WTC11 (cell line): ENCODE measurements at regions not wholly inside any gene's neighbourhood (a gene's known extent, or its start where the extent isn't known, plus 50 kb on each side); places are given as distances from the start of the nearest gene placed in this dataset.

Source experiments
- ATAC-seq: fragments of 200-7000 bp; cut with Tn5 transposase; 2 replicates; pipeline ENCODE4 v1.10.0; 2021; ENCODE audit warnings: mild to moderate bottlenecking, moderate library complexity
- CTCF ChIA-PET: fragments of 300-600 bp; sonication (Branson Sonifier 250); formaldehyde crosslinking; loops from one replicate; lab custom pipeline; 2021; ENCODE audit warnings: antibody characterized with exemption; lab: Charles Lee
- POLR2A ChIA-PET: fragments of 350-600 bp; sonication (Branson Sonifier 250); formaldehyde crosslinking; loops from one replicate; lab custom pipeline; 2021; ENCODE audit warnings: antibody characterized with exemption; lab: Charles Lee
- DNase-seq: peaks from one replicate; pipeline ENCODE4 v3.0.0; 2021; ENCODE audit warnings: low spot score
- H3K27ac Mint-ChIP-seq: 2 replicates; pipeline ENCODE4 v1.8.0; 2021; ENCODE audit warnings: mixed read lengths
- H3K27me3 Mint-ChIP-seq: 2 replicates; pipeline ENCODE4 v1.8.0; 2021; ENCODE audit warnings: low read depth, mild to moderate bottlenecking, moderate library complexity, mixed read lengths
- H3K36me3 Mint-ChIP-seq: 2 replicates; pipeline ENCODE4 v1.8.0; 2021; ENCODE audit warnings: mixed read lengths
- H3K4me1 Mint-ChIP-seq: 2 replicates; pipeline ENCODE4 v1.8.0; 2022; ENCODE audit warnings: mixed read lengths
- H3K4me3 Mint-ChIP-seq: 2 replicates; pipeline ENCODE4 v1.8.0; 2021; ENCODE audit warnings: mild to moderate bottlenecking, moderate library complexity, mixed read lengths
- H3K9me3 Mint-ChIP-seq: 2 replicates; pipeline ENCODE4 v1.8.0; 2021; ENCODE audit warnings: mixed read lengths
- CTCF ChIP-seq: fragments of 200-600 bp; IDR thresholded peaks from 2 replicates; pipeline ENCODE4 v1.8.0; 2022; ENCODE audit warnings: antibody characterized with exemption
- E2F5 ChIP-seq: sonication (generic); formaldehyde crosslinking; IDR thresholded peaks from 2 replicates; pipeline ENCODE4 v1.8.1; 2022; ENCODE audit warnings: mild to moderate bottlenecking, moderate library complexity, missing genetic modification reagents
- ELF4 ChIP-seq: sonication (generic); formaldehyde crosslinking; IDR thresholded peaks from 2 replicates; pipeline ENCODE4 v1.8.1; 2022; ENCODE audit warnings: low read depth, mild to moderate bottlenecking, moderate library complexity, missing genetic modification reagents
- GTF2I ChIP-seq: fragments of 250-450 bp; sonication (Bioruptor Pico); conservative IDR thresholded peaks from 2 replicates; pipeline ENCODE4 v1.4.0; 2021; ENCODE audit warnings: mild to moderate bottlenecking
- HMGA2 ChIP-seq: fragments of 250-450 bp; sonication (Bioruptor Pico); IDR thresholded peaks from 2 replicates; pipeline ENCODE4 v1.4.0; 2021; ENCODE audit warnings: mild to moderate bottlenecking, moderate library complexity
- JAZF1 ChIP-seq: fragments of 250-450 bp; sonication (Bioruptor Pico); IDR thresholded peaks from 2 replicates; pipeline ENCODE4 v1.9.0; 2021; ENCODE audit warnings: moderate library complexity, mild to moderate bottlenecking, inconsistent platforms
- PREB ChIP-seq: sonication (generic); formaldehyde crosslinking; IDR thresholded peaks from 2 replicates; pipeline ENCODE4 v1.8.1; 2022; ENCODE audit warnings: mild to moderate bottlenecking, missing genetic modification reagents, moderate library complexity, borderline replicate concordance
- RELA ChIP-seq: sonication (generic); formaldehyde crosslinking; IDR thresholded peaks from 2 replicates; pipeline ENCODE4 v1.8.1; 2022; ENCODE audit warnings: missing genetic modification reagents, mild to moderate bottlenecking, borderline replicate concordance
- SMAD3 ChIP-seq: sonication (generic); formaldehyde crosslinking; IDR thresholded peaks from 2 replicates; pipeline ENCODE4 v1.8.0; 2022; ENCODE audit warnings: missing genetic modification reagents, mild to moderate bottlenecking, borderline replicate concordance
- SMAD4 ChIP-seq: sonication (generic); formaldehyde crosslinking; IDR thresholded peaks from 2 replicates; pipeline ENCODE4 v1.8.0; 2022; ENCODE audit warnings: mild to moderate bottlenecking, missing genetic modification reagents
- STAT6 ChIP-seq: sonication (generic); formaldehyde crosslinking; conservative IDR thresholded peaks from 2 replicates; pipeline ENCODE4 v1.8.1; 2023; ENCODE audit warnings: mild to moderate bottlenecking, low read depth, missing genetic modification reagents, moderate library complexity
- TCF7 ChIP-seq: sonication (generic); formaldehyde crosslinking; IDR thresholded peaks from 2 replicates; pipeline ENCODE4 v1.8.0; 2022; ENCODE audit warnings: mild to moderate bottlenecking, low read depth, missing genetic modification reagents, moderate library complexity
- TP53 ChIP-seq: sonication (generic); formaldehyde crosslinking; IDR thresholded peaks from 2 replicates; pipeline ENCODE4 v1.8.1; 2023; ENCODE audit warnings: mild to moderate bottlenecking, missing genetic modification reagents
- ZNF263 ChIP-seq: sonication (generic); formaldehyde crosslinking; IDR thresholded peaks from 2 replicates; pipeline ENCODE4 v1.8.1; 2022; ENCODE audit warnings: low read depth, mild to moderate bottlenecking, moderate library complexity, missing genetic modification reagents
- ZNF512 ChIP-seq: sonication (generic); formaldehyde crosslinking; IDR thresholded peaks from 2 replicates; pipeline ENCODE4 v1.8.1; 2022; ENCODE audit warnings: missing genetic modification reagents, borderline replicate concordance

- no peak for TF ChIP-seq STAT6
Measured at GRCh38 chr7:15967551-15967950, 281.1 kb upstream of the MEOX2 start (continued).

GRCh38 chr7:15967121-15967520 is 280.6 kb upstream of the MEOX2 start:
- Mint-ChIP-seq H3K4me3 (no peak overlapping the region), H3K27ac (no peak overlapping the region), H3K36me3 (no peaks in the 10 kb centered on the region), H3K9me3 (no peaks in the 10 kb centered on the region), H3K4me1 (no peaks in the 10 kb centered on the region), H3K27me3 (no peaks in the 10 kb centered on the region)
- POLR2A ChIA-PET, result no interaction called here
- no peak for ATAC-seq
- TF ChIP-seq GTF2I, result no peak
- no peak for TF ChIP-seq HMGA2 (CRISPR knock-in tag)
- TF ChIP-seq JAZF1, result no peak
- TF ChIP-seq SMAD3 (CRISPR knock-in tag), result no peak
- no peak for TF ChIP-seq RELA (CRISPR knock-in tag)
- no peak for DNase-seq
- CTCF ChIA-PET, result no interaction called here

- ChIA-PET POLR2A (no interaction called here), CTCF (no interaction called here)
- H3K4me1 Mint-ChIP-seq, result no peaks in the 10 kb centered on the region
- no peaks in the 10 kb centered on the region for H3K27me3 Mint-ChIP-seq
- H3K36me3 Mint-ChIP-seq, result no peaks in the 10 kb centered on the region
- no peak for ATAC-seq
- DNase-seq, result no peak
- no peak for TF ChIP-seq PREB
- no peak for TF ChIP-seq ZNF263 (CRISPR knock-in tag)
- no peak for TF ChIP-seq CTCF
- TF ChIP-seq SMAD4 (CRISPR knock-in tag), result no peak
- no peak for TF ChIP-seq TCF7
- no peak for TF ChIP-seq E2F5 (CRISPR knock-in tag)
- TF ChIP-seq RELA (CRISPR knock-in tag), result no peak
- TF ChIP-seq JAZF1, result no peak
- TF ChIP-seq ZNF512 (CRISPR knock-in tag), result no peak
- no peak for TF ChIP-seq ELF4 (CRISPR knock-in tag)
- TF ChIP-seq TP53 (CRISPR knock-in tag), result no peak
- H3K27ac Mint-ChIP-seq, result no peak overlapping the region
- H3K4me3 Mint-ChIP-seq, result no peak overlapping the region
- H3K9me3 Mint-ChIP-seq, result no peaks in the 10 kb centered on the region
Measured at GRCh38 chr7:15963206-15963605, 276.7 kb upstream of the MEOX2 start.
